ENCODE measurements at regions not wholly inside any gene's neighbourhood (a gene's known extent, or its start where the extent isn't known, plus 50 kb on each side); places are given as distances from the start of the nearest gene placed in this dataset.

DNA sequence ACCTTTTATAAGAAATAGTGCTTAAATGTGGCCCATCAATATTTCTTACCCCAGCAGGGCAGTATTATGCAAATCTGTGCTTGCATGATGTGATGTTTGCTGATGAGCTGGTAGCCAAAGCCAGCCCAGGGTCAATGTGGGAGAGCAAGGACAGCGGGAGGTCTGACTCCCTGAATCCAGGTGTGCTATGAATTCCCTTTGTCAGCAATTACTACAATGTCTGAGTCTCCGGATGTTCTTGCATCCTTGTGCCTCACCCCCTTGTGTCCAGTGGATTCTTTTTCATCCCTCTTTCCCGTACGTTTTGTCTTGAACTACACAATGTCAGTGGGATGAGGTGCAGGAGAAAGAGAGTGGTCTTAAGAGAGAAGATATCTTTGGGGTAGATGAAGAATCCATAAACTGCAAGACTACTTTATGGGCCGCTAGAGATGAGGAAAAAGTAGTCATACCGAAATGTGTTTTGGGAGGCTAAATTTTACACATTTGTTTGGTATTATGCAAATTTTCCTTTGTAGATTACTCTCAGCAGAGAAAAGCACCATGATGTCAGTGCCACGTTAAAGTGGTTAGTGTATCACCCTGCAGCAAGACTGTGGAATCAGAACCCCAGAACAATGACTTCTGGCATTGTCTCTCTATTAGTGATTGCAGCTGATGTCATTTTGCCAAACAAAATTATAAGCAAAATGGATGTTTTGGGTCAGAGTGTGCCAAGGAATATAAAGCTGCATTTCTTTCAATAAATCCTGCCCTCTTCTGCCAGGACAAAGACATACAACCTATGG, 53.5 kb upstream of the TSHZ3 start:
- Histone ChIP-seq H3K4me3 (ENCODE audit: low read length) (no peak overlapping the region), H3K27ac (ENCODE audit: low read length) (no peak overlapping the region), H3K9me3 (ENCODE audit: control insufficient read depth, insufficient read depth, low read length) (no peaks in the 10 kb centered on the region), H3K4me1 (ENCODE audit: control insufficient read depth, insufficient read depth, low read length) (no peaks in the 10 kb centered on the region), H3K27me3 (ENCODE audit: control insufficient read depth, insufficient read depth, low read length) (no peaks in the 10 kb centered on the region), H3K36me3 (ENCODE audit: control insufficient read depth, insufficient read depth, low read length) (no peaks in the 10 kb centered on the region)
- DNase-seq (ENCODE audit: low read depth, low spot score): no peak
- no CpG with 5 or more reads among the region's 7 CpGs for WGBS (ENCODE audit: insufficient coverage, insufficient read length)

- no peak for DNase-seq (ENCODE audit: low read depth, low spot score)
- no peaks in the 10 kb centered on the region for H3K9me3 ChIP-seq (ENCODE audit: control insufficient read depth, insufficient read depth, low read length)
- no peak overlapping the region for H3K27ac ChIP-seq (ENCODE audit: low read length)
- H3K36me3 ChIP-seq (ENCODE audit: control insufficient read depth, insufficient read depth, low read length): no peaks in the 10 kb centered on the region
- WGBS (ENCODE audit: insufficient coverage, insufficient read length): no CpG with 5 or more reads among the region's 4 CpGs
- H3K27me3 ChIP-seq (ENCODE audit: control insufficient read depth, insufficient read depth, low read length): no peaks in the 10 kb centered on the region
- 0 out of 2 replicates have a peak, but pooled peaks cover 3% of the 10 kb centered on the region for H3K4me1 ChIP-seq (ENCODE audit: control insufficient read depth, insufficient read depth, low read length)
- no peak overlapping the region for H3K4me3 ChIP-seq (ENCODE audit: low read length)
These were observed 56.9 kb upstream of the TSHZ3 start for GRCh38 chr19:31406106-31406505.

DNA sequence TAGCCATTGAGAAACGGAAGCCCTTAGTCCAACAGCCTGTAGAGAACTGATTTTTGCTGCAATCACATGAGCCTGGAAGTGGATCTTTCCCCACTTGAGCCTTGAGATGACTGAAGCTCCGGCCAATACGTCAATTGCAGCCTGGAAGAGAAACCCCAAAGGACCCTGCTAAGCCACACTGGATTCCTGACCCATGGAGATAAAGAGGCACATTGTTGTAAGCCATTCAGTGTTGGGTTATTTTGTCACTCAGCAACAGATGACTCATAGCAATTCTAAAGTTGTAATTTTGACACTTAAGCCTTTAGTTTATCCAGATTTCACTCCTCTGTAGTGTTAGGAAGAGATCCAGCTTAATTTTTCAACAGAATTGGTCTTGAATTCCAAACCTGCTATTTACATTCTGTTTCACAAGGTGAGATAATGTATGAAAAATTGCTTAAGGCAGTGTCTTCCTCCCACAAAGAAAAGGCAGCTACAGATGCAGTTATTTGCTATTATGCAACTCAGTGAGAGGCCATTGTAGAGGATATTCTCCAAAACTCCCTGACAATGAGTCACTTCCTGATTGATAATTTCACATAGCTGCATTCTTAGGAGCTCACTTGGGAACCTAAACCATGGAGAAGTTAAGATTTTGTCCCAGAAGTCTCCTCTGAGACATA, 59.4 kb upstream of the TSHZ3 start:
- peak; percentile 35 for DNase-seq (ENCODE audit: low read depth, low spot score)
- H3K36me3 ChIP-seq (ENCODE audit: control insufficient read depth, insufficient read depth, low read length): no peaks in the 10 kb centered on the region
- H3K27ac ChIP-seq (ENCODE audit: low read length): peak overlapping the region; percentile 2
- no peaks in the 10 kb centered on the region for H3K27me3 ChIP-seq (ENCODE audit: control insufficient read depth, insufficient read depth, low read length)
- H3K4me3 ChIP-seq (ENCODE audit: low read length): no peak overlapping the region
- WGBS (ENCODE audit: insufficient coverage, insufficient read length): no CpG with 5 or more reads among the region's 3 CpGs
- no peaks in the 10 kb centered on the region for H3K9me3 ChIP-seq (ENCODE audit: control insufficient read depth, insufficient read depth, low read length)
- H3K4me1 ChIP-seq (ENCODE audit: control insufficient read depth, insufficient read depth, low read length): 0 out of 2 replicates have a peak, but pooled peaks cover 3% of the 10 kb centered on the region

DNA sequence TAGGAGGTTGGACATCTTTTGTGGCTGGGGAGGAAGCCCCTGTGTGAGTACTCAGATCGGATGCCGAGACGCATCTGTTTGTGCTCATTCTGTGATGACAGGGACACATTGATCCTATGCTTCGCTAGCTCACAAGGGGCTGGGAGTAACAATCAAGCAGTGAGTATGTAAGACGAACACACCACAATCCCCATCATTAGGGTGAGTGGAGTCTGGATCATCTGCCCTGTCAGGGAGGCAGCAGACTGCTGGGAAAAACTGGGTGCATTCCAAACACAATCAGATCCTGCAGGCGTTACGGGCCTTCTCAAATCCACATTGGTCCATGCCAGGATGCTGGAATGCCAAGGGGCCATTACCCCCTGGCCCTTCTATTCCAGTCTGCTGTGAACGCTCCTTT, 64.1 kb upstream of the TSHZ3 start:
- Histone ChIP-seq H3K9me3 (ENCODE audit: control insufficient read depth, insufficient read depth, low read length) (no peaks in the 10 kb centered on the region), H3K36me3 (ENCODE audit: control insufficient read depth, insufficient read depth, low read length) (no peaks in the 10 kb centered on the region), H3K4me1 (ENCODE audit: control insufficient read depth, insufficient read depth, low read length) (peaks cover 2% of the 10 kb centered on the region), H3K27ac (ENCODE audit: low read length) (no peak overlapping the region), H3K27me3 (ENCODE audit: control insufficient read depth, insufficient read depth, low read length) (no peaks in the 10 kb centered on the region), H3K4me3 (ENCODE audit: low read length) (no peak overlapping the region)
- DNase-seq (ENCODE audit: low read depth, low spot score): no peak
- WGBS (ENCODE audit: insufficient coverage, insufficient read length): no CpG with 5 or more reads among the region's 8 CpGs

- Histone ChIP-seq H3K4me1 (ENCODE audit: control insufficient read depth, insufficient read depth, low read length) (peaks cover 6% of the 10 kb centered on the region), H3K4me3 (ENCODE audit: low read length) (no peak overlapping the region), H3K36me3 (ENCODE audit: control insufficient read depth, insufficient read depth, low read length) (no peaks in the 10 kb centered on the region), H3K27ac (ENCODE audit: low read length) (no peak overlapping the region), H3K9me3 (ENCODE audit: control insufficient read depth, insufficient read depth, low read length) (no peaks in the 10 kb centered on the region), H3K27me3 (ENCODE audit: control insufficient read depth, insufficient read depth, low read length) (no peaks in the 10 kb centered on the region)
- DNase-seq (ENCODE audit: low read depth, low spot score): no peak
- 100% methylated on average over 1 of the region's 2 CpGs for WGBS (ENCODE audit: insufficient coverage, insufficient read length)
These were observed 66.1 kb upstream of the TSHZ3 start for GRCh38 chr19:31415322-31415721.

GRCh38 chr19:31416548-31416947, 67.3 kb upstream of the TSHZ3 start:
- no peaks in the 10 kb centered on the region for H3K9me3 ChIP-seq (ENCODE audit: control insufficient read depth, insufficient read depth, low read length)
- H3K27ac ChIP-seq (ENCODE audit: low read length): no peak overlapping the region
- no peaks in the 10 kb centered on the region for H3K27me3 ChIP-seq (ENCODE audit: control insufficient read depth, insufficient read depth, low read length)
- WGBS (ENCODE audit: insufficient coverage, insufficient read length): no CpG with 5 or more reads among the region's 2 CpGs
- H3K4me3 ChIP-seq (ENCODE audit: low read length): no peak overlapping the region
- no peaks in the 10 kb centered on the region for H3K36me3 ChIP-seq (ENCODE audit: control insufficient read depth, insufficient read depth, low read length)
- no peak for DNase-seq (ENCODE audit: low read depth, low spot score)
- H3K4me1 ChIP-seq (ENCODE audit: control insufficient read depth, insufficient read depth, low read length): peaks cover 6% of the 10 kb centered on the region

DNA sequence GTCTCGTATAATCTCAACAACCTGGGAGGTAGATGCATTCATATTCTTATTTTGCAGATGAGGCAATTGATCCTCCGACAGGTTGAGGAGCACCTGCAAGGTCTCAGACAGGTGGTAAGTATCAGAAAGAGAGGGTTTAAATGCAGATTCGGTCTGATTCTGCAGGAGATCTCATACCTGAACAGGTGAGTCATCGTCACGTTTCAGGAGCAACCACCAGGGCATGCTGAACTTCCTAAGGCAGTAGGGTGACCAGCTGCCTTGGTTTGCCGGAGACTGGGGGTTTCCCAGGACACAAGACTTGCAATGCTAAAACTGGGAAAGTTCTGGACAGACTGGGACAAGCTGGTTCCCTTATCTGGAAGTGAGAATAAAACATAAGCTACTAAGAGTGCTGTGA, 68.8 kb upstream of the TSHZ3 start:
- WGBS (ENCODE audit: insufficient coverage, insufficient read length): no CpG with 5 or more reads among the region's 6 CpGs
- peak; percentile 82 for DNase-seq (ENCODE audit: low read depth, low spot score)
- no peaks in the 10 kb centered on the region for H3K9me3 ChIP-seq (ENCODE audit: control insufficient read depth, insufficient read depth, low read length)
- peak overlapping the region; percentile 91 for H3K27ac ChIP-seq (ENCODE audit: low read length)
- no peaks in the 10 kb centered on the region for H3K27me3 ChIP-seq (ENCODE audit: control insufficient read depth, insufficient read depth, low read length)
- H3K4me3 ChIP-seq (ENCODE audit: low read length): no peak overlapping the region
- no peaks in the 10 kb centered on the region for H3K36me3 ChIP-seq (ENCODE audit: control insufficient read depth, insufficient read depth, low read length)
- H3K4me1 ChIP-seq (ENCODE audit: control insufficient read depth, insufficient read depth, low read length): peaks cover 7% of the 10 kb centered on the region

DNA sequence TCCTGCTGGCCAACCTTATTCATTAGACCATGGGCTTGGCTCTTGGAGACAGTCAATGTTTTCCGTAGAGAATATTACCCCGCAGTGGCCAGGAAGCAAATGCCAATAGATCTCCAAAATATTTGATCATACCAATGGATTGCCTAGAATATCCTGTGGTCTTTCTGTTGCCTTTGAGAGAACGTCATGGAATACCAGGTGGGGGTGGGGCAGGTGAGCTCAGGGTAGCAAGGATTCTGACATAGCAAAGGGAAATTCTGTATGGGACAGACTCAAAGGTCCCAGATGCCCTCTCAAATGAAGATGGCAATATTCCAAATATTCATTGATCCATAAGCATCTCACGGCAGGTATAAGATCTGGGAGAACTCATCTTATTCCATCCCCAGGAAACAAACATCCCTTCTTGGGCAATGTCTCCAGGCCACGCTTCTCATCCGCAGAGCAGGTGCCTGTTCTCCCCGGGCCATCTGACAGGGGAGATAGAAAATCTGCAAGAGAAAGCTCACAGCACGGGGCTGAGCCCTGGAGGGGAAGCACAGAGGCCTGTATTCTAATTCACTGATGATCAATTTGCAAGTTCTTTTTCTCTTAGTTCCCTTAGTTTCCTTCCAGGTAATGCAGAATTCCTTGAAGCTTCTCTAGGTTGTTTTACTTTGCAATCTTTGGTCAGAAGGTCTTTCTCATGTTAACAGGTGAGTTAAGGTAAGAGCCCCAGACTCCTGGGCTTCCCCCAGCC, 69.6 kb upstream of the TSHZ3 start:
- peak overlapping the region; percentile 91 for H3K27ac ChIP-seq (ENCODE audit: low read length)

GRCh38 chr19:31419871-31420445, 70.7 kb upstream of the TSHZ3 start:
- Histone ChIP-seq H3K4me1 (ENCODE audit: control insufficient read depth, insufficient read depth, low read length) (peaks cover 7% of the 10 kb centered on the region), H3K4me3 (ENCODE audit: low read length) (no peak overlapping the region), H3K27me3 (ENCODE audit: control insufficient read depth, insufficient read depth, low read length) (no peaks in the 10 kb centered on the region), H3K36me3 (ENCODE audit: control insufficient read depth, insufficient read depth, low read length) (no peaks in the 10 kb centered on the region), H3K27ac (ENCODE audit: low read length) (peak overlapping the region; percentile 100), H3K9me3 (ENCODE audit: control insufficient read depth, insufficient read depth, low read length) (no peaks in the 10 kb centered on the region)
- DNase-seq (ENCODE audit: low read depth, low spot score): no peak
- no CpG with 5 or more reads among the region's 11 CpGs for WGBS (ENCODE audit: insufficient coverage, insufficient read length)

More for the DNA sequence above, 69.6 kb upstream of the TSHZ3 start:
- Histone ChIP-seq H3K4me1 (ENCODE audit: control insufficient read depth, insufficient read depth, low read length) (peaks cover 7% of the 10 kb centered on the region), H3K36me3 (ENCODE audit: control insufficient read depth, insufficient read depth, low read length) (no peaks in the 10 kb centered on the region), H3K4me3 (ENCODE audit: low read length) (no peak overlapping the region), H3K27me3 (ENCODE audit: control insufficient read depth, insufficient read depth, low read length) (no peaks in the 10 kb centered on the region), H3K9me3 (ENCODE audit: control insufficient read depth, insufficient read depth, low read length) (no peaks in the 10 kb centered on the region)
- WGBS (ENCODE audit: insufficient coverage, insufficient read length): no CpG with 5 or more reads among the region's 8 CpGs
- DNase-seq (ENCODE audit: low read depth, low spot score): peak; percentile 91

- WGBS (ENCODE audit: insufficient coverage, insufficient read length): no CpG with 5 or more reads among the region's 6 CpGs
These were observed 71.8 kb upstream of the TSHZ3 start for GRCh38 chr19:31421082-31421481.

More at GRCh38 chr19:31421082-31421481, 71.8 kb upstream of the TSHZ3 start:
- H3K9me3 ChIP-seq (ENCODE audit: control insufficient read depth, insufficient read depth, low read length): no peaks in the 10 kb centered on the region
- no peaks in the 10 kb centered on the region for H3K27me3 ChIP-seq (ENCODE audit: control insufficient read depth, insufficient read depth, low read length)
- H3K4me1 ChIP-seq (ENCODE audit: control insufficient read depth, insufficient read depth, low read length): peaks cover 7% of the 10 kb centered on the region
- no peaks in the 10 kb centered on the region for H3K36me3 ChIP-seq (ENCODE audit: control insufficient read depth, insufficient read depth, low read length)
- no peak overlapping the region for H3K27ac ChIP-seq (ENCODE audit: low read length)
- H3K4me3 ChIP-seq (ENCODE audit: low read length): no peak overlapping the region
- DNase-seq (ENCODE audit: low read depth, low spot score): no peak

Data from iPS DF 6.9 (cell line).